ENCODE measurements at regions not wholly inside any gene's neighbourhood (a gene's known extent, or its start where the extent isn't known, plus 50 kb on each side); places are given as distances from the start of the nearest gene placed in this dataset.

- no peak for TF ChIP-seq FOXA1 (IDR thresholded peaks at IDR 0.05)
- TF ChIP-seq FOXK2 (IDR thresholded peaks at IDR 0.05), result no peak
- no peak for TF ChIP-seq HDGF (IDR thresholded peaks at IDR 0.05; ENCODE audit: borderline replicate concordance)
- TF ChIP-seq ARNT (IDR thresholded peaks at IDR 0.05), result no peak
- no peak for TF ChIP-seq ZNF384 (IDR thresholded peaks at IDR 0.05)
- no peak for TF ChIP-seq LEF1 (IDR thresholded peaks at IDR 0.05; ENCODE audit: borderline replicate concordance)
Observed at GRCh38 chr7:52781250-52781649, 254.2 kb upstream of the POM121L12 start.

Data from HEK293T (cell line).